ENCODE measurements at regions not wholly inside any gene's neighbourhood (a gene's known extent, or its start where the extent isn't known, plus 50 kb on each side); places are given as distances from the start of the nearest gene placed in this dataset.
A peak's percentile ranks its signal among the peaks of the same experiment; 100 is the strongest.

DNA sequence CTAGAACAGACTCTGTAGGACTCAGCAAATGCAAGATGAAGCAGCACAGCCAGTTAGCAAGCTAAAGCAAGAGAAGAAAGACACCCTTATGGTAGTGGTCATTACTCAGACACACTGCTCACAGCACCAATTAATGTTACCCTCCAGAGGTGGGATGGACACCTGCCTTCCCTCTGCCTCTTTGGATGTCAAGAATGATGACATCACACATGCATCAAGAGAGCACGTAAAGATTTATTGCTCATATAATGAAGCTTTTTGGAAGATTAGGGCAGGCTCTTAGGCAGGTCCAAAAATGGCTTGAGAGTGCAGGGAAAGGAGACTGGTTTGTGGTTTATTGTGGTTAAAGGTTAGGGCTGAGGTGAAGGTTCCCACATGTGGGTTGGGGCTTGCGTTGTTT is 137.0 kb downstream of the PRDM13 start:
- H3K4me3 ChIP-seq = no peak overlapping the region
- no peaks in the 10 kb centered on the region for H3K36me3 ChIP-seq
- H3K9me3 ChIP-seq (replicated peaks) = no peaks in the 10 kb centered on the region
- DNase-seq = no peak
- H3K4me1 ChIP-seq = peaks cover 15% of the 10 kb centered on the region
- H3K27me3 ChIP-seq (ENCODE audit: low read depth) = peaks cover 28% of the 10 kb centered on the region
- TF ChIP-seq, protein P1, sequence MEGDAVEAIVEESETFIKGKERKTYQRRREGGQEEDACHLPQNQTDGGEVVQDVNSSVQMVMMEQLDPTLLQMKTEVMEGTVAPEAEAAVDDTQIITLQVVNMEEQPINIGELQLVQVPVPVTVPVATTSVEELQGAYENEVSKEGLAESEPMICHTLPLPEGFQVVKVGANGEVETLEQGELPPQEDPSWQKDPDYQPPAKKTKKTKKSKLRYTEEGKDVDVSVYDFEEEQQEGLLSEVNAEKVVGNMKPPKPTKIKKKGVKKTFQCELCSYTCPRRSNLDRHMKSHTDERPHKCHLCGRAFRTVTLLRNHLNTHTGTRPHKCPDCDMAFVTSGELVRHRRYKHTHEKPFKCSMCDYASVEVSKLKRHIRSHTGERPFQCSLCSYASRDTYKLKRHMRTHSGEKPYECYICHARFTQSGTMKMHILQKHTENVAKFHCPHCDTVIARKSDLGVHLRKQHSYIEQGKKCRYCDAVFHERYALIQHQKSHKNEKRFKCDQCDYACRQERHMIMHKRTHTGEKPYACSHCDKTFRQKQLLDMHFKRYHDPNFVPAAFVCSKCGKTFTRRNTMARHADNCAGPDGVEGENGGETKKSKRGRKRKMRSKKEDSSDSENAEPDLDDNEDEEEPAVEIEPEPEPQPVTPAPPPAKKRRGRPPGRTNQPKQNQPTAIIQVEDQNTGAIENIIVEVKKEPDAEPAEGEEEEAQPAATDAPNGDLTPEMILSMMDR (IDR thresholded peaks at IDR 0.05; ENCODE audit: borderline replicate concordance) = no peak
- H3K27ac ChIP-seq (replicated peaks) = no peak overlapping the region
- intact Hi-C loops (cut with micrococcal nuclease) = no loop called here

DNA sequence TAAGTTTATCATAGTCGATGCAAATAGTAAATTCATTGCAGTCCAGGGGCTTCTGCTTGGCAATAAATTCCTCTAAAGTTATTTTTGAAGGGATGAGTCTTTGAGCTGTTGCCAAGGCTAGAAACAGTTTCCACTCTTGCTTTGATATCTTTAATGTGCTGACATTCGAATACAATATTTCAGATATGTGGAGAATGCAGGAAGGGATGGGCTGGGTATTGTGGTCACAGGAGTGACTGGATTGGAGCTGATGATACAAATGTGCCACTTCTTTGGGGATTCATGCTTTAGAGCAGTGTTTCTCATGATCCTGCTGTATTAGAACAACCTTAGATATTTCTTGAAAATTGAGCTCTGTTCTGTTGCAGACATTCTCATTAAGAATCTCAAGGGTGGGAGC is 139.0 kb downstream of the PRDM13 start:
- H3K27ac ChIP-seq (replicated peaks) = no peak overlapping the region
- peaks cover 21% of the 10 kb centered on the region for H3K27me3 ChIP-seq (ENCODE audit: low read depth)
- H3K4me1 ChIP-seq = peaks cover 9% of the 10 kb centered on the region
- no peaks in the 10 kb centered on the region for H3K9me3 ChIP-seq (replicated peaks)
- no peak for DNase-seq
- H3K4me3 ChIP-seq = no peak overlapping the region
- TF ChIP-seq, protein P1 (IDR thresholded peaks at IDR 0.05; ENCODE audit: borderline replicate concordance) = no peak
- no peaks in the 10 kb centered on the region for H3K36me3 ChIP-seq
- intact Hi-C loops (cut with micrococcal nuclease) = loop anchor here (5.0 kb wide), 1 partner anchor 278 kb away; no protein-coding TSS in a partner anchor

DNA sequence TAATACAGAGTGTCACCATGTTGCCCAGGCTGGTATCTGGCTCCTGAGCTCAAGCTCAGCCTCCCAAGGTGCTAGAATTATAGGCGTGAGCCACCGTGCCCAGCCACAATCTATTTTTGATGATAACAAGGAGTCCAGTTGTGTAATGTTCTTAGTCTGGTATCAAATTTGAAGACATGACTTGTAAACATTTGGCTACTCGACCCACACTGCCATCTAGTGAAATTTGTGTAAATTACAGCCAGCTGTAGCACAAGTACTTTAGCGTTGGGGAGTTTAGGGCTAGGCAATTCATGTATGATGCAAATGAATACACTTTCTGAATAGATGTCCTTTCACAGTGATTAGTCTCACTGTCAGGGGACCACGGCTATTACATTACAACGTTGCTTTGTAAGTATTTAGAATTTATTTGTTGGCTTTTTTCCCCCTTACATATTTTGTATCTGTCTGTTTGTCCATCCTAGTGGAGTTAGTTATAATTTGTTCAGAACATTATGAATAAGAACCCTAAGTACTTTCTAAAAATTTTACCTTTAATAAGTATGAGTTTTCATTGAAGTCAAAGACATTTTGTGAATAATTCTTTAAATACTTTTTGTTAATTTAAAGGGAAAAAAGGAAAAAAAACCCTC is 139.7 kb downstream of the PRDM13 start:
- intact Hi-C loops (cut with micrococcal nuclease) = loop anchor here (5.0 kb wide), 1 partner anchor 279 kb away; no protein-coding TSS in a partner anchor

DNA sequence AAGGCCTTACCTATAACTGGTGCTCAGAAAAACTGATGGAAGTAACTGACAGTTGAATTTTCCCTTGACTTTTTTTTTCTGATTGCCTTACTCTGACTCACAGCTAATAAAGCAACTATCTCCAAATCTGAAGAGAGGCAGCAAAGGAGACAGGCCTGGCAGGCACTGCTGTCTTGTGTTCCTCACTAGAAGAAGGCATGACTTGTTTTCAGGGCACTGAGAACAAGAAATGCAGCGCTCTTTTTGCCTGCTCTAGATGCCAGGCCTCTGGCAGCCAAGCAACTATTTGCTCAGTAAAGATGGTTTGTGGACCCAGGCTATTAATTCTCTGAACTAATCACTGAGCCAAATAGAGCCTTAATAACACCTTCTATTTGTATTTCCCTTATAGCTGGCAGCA is 155.1 kb downstream of the PRDM13 start:
- H3K4me3 ChIP-seq = no peak overlapping the region
- TF ChIP-seq, protein P1 (IDR thresholded peaks at IDR 0.05; ENCODE audit: borderline replicate concordance) = no peak
- intact Hi-C loops (cut with micrococcal nuclease) = no loop called here
- DNase-seq = no peak
- no peaks in the 10 kb centered on the region for H3K36me3 ChIP-seq
- no peak overlapping the region for H3K27ac ChIP-seq (replicated peaks)
- H3K27me3 ChIP-seq (ENCODE audit: low read depth) = peaks cover 27% of the 10 kb centered on the region
- peaks cover 6% of the 10 kb centered on the region for H3K9me3 ChIP-seq (replicated peaks)
- H3K4me1 ChIP-seq = no peaks in the 10 kb centered on the region

More for the DNA sequence above, 139.7 kb downstream of the PRDM13 start:
- TF ChIP-seq, protein P1 (IDR thresholded peaks at IDR 0.05; ENCODE audit: borderline replicate concordance) = peak; percentile 90
- Histone ChIP-seq H3K36me3 (no peaks in the 10 kb centered on the region), H3K4me3 (no peak overlapping the region), H3K27ac (replicated peaks) (no peak overlapping the region), H3K4me1 (peaks cover 9% of the 10 kb centered on the region), H3K27me3 (ENCODE audit: low read depth) (peaks cover 17% of the 10 kb centered on the region), H3K9me3 (replicated peaks) (no peaks in the 10 kb centered on the region)
- DNase-seq = no peak

DNA sequence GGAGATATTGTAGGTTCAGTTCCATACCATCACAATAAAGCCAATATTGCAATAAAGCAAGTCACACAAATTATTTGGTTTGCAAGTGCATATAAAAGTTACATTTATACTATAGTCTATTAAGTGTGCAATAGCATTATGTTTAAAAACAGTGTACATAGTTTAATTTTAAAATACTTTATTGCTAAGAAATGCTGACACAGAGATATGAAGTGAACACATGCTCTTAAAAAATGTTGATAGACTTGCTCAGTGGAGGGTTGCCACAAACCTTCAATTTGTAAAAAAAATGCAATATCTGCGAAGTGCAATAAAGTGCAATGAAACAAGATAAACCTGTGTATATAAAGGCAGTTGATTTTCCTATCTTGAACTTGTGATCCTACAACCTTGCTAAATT is 161.5 kb downstream of the PRDM13 start:
- TF ChIP-seq, protein P1 (IDR thresholded peaks at IDR 0.05; ENCODE audit: borderline replicate concordance) = no peak
- H3K4me1 ChIP-seq = no peaks in the 10 kb centered on the region
- no peak overlapping the region for H3K27ac ChIP-seq (replicated peaks)
- H3K27me3 ChIP-seq (ENCODE audit: low read depth) = no peaks in the 10 kb centered on the region
- DNase-seq = no peak
- intact Hi-C loops (cut with micrococcal nuclease) = no loop called here
- H3K4me3 ChIP-seq = no peak overlapping the region
- H3K36me3 ChIP-seq = no peaks in the 10 kb centered on the region
- H3K9me3 ChIP-seq (replicated peaks) = peaks cover 14% of the 10 kb centered on the region

Measured in left ventricle myocardium inferior (tissue), 1 donor.